ENCODE measurements at regions not wholly inside any gene's neighbourhood (a gene's known extent, or its start where the extent isn't known, plus 50 kb on each side); places are given as distances from the start of the nearest gene placed in this dataset.

GRCh38 chr2:13466076-13466475 is 749.3 kb downstream of the TRIB2 start:
- TF ChIP-seq CTCF (optimal IDR thresholded peaks at IDR 0.05 in 1 of 3, IDR thresholded peaks at IDR 0.05 in 1 of 3, conservative IDR thresholded peaks at IDR 0.05 in 1 of 3; ENCODE audit: extremely low read depth in 1 of 3, insufficient read depth in 2 of 3, low read length in 3 of 3): no peak
- TF ChIP-seq EZH2 (IDR thresholded peaks at IDR 0.05; ENCODE audit: low read length): no peak
